HG03520 (cell line): ENCODE measurements at regions not wholly inside any gene's neighbourhood (a gene's known extent, or its start where the extent isn't known, plus 50 kb on each side); places are given as distances from the start of the nearest gene placed in this dataset.

Experiments used
- ATAC-seq: cut with Tn5 transposase; IDR thresholded peaks from one replicate; pipeline ENCODE4 v1.9.1; 2021; ENCODE audit warnings: mild to moderate bottlenecking, moderate library complexity; ENCODE audit not compliant: unreplicated experiment

- ATAC-seq = no peak
Observed at GRCh38 chr9:28563291-28563934, 990.1 kb upstream of the C9orf72 start.

- ATAC-seq = no peak
Observed at GRCh38 chr9:28583832-28584231, 1010.6 kb upstream of the C9orf72 start.

DNA sequence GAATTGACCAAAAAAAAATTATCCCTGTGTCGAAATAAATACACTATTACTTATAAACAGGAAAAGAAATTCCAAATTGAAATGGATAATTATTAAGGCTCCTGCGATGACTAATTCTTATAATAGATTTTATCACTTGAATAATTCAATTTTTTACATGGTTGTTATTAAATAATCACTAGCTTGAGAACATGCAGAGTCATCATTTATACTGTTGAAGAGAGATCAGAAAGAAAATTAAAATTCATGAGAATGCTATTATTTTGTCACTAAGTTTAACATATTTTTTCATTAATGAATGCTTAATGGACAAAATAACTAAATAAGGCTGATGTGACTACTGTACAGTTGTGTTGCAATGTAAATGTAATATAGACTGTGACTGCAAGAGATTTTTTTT is 1011.3 kb upstream of the C9orf72 start:
- ATAC-seq = no peak

- ATAC-seq = no peak
Observed at GRCh38 chr9:28587052-28587451, 1013.8 kb upstream of the C9orf72 start.

DNA sequence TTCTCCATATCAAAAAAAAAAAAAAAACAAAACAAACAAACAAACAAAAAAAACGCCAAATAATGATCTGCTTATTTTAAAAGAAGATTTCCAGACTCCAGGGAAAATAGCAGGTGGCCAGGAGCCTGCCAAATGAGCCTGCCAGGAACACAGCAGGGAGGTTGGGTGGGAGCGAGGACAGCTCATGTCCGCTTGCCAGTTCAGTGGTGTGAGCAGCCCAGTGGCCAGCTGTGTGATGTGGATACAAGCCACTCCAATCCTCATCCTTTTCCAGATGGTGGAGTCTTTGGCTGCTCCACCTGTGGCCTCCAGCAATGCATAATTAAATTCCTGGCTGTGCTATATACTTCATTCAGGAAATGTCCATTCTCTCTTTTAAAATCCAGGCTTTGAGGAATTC is 1025.1 kb upstream of the C9orf72 start:
- ATAC-seq = no peak

DNA sequence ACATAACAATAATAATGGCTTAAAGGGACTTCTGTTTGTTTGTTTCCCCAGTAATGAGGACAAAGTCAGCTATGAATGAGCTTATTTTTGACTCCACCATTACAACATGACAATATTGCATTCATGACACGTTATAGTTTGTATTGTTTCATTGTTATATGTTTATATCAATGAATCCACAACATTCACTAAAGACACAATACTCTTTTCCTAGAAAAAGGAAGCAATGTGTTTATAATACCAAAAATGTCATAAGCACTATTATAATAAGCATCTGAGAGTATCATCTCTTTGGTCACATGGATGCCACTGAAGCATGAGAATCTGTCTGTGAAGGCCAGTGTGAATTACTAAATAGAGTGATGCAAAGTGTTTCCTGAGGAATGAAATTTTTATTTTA is 1026.9 kb upstream of the C9orf72 start:
- ATAC-seq = no peak

- ATAC-seq = no peak
Observed at GRCh38 chr9:28607843-28608242, 1034.6 kb upstream of the C9orf72 start.

GRCh38 chr9:28610339-28610738 is 1037.1 kb upstream of the C9orf72 start:
- no peak for ATAC-seq

DNA sequence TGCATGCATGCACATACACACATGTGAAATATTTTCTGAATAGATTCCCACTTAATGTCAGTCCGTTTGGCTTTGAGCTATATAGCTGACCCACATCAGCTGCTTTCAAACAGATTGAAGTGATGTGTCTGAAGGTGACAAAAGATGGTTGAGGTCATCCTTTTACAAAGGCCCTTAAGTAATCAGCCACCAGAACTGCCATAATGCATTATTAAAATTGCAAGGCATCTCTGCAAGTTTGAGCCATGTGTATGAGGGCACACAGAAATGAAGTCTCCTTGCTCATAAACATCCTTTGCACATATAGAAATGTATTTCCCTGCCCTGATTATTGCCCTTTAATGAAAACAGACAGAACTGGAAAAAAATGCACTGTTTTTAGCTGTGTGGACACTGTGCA is 1043.0 kb upstream of the C9orf72 start:
- ATAC-seq = no peak

DNA sequence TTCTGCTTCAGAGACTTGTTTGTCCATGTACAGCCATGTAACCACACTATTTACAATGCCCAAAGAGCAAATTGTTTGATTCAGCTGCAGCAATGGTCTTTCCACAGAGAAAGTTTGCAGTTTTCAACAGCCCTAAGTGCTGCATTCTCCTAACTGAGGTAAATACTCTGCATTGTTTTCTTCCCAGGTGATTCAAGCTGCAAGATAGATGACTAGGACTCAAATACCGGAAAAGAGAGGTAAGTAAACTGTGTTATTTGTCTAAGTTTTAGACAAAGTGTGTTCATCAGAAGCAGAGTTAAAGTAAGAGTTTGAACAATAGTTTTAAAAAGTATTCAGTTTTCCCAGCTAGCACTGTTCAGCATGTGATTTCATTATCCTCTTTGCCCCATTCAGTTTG is 1046.7 kb upstream of the C9orf72 start:
- ATAC-seq = no peak

- ATAC-seq = no peak
Observed at GRCh38 chr9:28620661-28621060, 1047.4 kb upstream of the C9orf72 start.

DNA sequence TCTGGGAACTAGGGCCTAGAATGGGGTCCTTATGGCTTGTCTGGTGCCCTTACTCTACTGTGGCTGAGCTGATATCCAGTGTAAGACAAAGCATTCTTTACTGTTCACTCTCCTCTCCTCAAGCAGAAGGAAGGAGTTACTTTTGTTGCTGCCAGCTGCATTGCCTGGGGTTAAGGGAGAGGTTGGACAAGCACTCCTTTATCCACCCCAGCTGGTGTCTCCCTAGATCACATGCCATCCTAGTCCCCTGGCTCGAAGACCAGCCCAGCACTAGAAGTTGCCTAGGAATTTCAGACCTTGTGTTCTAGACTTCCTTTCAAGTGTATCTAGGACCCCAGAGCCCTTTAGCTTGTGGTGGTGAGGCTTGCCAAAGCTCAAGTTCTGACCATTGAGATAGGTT is 1051.5 kb upstream of the C9orf72 start:
- ATAC-seq = no peak

DNA sequence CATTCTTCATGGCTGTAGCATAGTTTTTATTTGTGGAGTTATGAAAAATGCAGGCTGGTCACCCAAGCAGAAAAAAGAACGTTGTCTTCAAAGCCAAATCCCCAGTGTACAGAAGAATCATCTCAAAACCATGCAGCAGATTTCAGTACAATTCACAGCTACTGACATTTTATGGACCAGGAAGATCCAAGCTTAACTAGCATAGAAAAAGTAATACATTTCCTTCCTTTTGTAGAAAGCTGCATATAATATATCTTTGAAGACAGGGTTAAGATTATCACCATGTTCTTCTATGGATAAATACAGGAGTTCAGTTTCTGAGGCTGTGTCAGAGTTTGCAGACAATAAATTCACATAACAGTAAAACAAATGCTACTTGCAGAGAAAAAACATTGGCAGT is 1054.8 kb upstream of the C9orf72 start:
- ATAC-seq = no peak

- no peak for ATAC-seq
Observed at GRCh38 chr9:28648723-28649122, 1075.4 kb upstream of the C9orf72 start.

- no peak for ATAC-seq
Observed at GRCh38 chr9:28650327-28650726, 1077.0 kb upstream of the C9orf72 start.

GRCh38 chr9:28651050-28651722 is 1077.9 kb upstream of the C9orf72 start:
- no peak for ATAC-seq

DNA sequence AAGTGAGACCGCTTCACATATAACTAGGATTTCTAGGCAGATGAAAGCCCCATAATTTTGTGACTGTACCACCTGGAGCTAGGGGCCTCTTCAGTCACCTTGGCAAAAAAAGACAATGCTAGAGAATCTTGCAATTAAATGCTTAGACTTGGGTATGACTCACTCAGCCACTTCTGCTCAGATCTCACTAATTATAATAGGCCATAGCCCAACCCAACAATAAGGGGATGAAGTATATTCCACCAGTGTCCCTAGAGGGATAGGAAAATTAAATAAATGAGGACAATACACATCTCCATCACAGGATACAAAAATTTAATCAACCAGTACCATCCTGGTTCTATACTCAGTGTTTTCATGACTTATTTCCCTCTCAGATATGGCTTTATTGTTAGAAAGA is 1079.9 kb upstream of the C9orf72 start:
- ATAC-seq = no peak

DNA sequence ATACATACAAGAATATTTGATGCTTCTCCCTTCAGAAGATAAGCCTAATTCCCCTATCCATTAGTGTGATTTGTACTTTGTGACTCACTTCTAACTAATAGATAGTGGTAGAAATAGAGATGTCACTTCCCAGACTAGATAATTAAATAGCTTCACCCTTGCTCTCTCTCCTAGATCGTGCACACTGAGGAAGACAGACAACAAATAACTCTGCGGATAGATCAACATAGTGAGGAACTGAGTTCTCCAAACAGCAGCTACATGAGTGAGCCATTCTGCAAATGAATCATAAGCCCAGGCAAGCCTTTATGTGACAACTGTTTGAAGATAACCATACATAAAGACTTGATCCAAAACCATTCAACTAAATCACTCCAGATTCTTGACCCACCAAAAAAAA is 1083.4 kb upstream of the C9orf72 start:
- no peak for ATAC-seq

- no peak for ATAC-seq
Observed at GRCh38 chr9:28661853-28662252, 1088.6 kb upstream of the C9orf72 start.

DNA sequence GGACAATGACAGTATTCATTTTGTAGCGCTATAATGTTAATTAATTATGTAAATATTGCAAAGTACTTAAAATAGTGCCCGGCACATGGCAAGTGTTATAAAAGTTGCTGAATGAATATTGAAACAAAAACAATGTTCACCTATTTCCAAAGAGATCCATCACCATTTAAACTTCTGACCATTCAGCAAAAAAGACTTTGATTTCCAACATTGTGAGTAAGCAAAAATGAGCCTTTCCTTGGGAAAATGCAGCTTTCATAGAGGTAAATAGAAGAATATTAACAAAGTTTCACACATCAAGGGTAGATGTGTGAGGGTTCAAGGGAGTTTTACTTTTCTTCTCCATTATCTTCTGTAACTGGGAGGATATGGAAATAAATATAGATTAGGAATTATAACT is 1089.4 kb upstream of the C9orf72 start:
- no peak for ATAC-seq

DNA sequence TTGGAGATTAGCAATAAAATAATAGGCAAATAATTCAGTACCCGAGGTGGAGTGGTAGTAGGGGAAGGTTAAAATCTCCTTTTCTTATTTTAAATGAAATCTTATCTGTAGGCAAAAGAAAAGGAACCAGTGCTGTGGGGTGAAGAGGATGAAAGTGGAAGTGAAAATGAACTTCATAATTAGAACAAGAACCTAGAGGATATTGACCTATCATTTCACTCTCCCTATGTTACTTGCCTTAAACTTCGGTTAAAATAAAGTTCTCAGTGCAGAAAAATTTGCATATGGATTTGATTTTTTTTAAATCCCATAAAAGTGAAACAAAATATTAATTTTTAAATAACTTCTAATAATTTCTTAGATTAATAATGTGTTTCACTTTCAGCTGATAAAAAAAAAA is 1094.9 kb upstream of the C9orf72 start:
- no peak for ATAC-seq

DNA sequence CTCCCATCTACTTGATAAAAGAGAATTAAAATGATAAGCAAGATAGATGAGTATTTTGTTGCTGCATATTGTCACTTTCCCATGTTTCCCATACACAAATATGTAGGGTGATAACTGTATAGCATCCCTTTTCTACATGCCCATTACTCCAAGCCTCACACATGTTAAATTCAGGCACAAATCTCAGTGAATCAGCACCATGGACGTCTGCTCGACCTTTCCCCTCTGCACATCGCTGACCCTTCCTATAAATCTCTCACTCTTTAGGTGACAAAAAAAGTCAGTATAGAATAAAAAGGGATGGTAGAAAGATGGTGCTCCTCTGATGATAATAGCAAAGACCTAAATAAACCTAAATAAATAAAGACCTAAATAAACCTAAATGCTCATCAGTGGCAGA is 1097.7 kb upstream of the C9orf72 start:
- no peak for ATAC-seq

GRCh38 chr9:28678097-28678496 is 1104.8 kb upstream of the C9orf72 start:
- no peak for ATAC-seq
